CD8-positive, alpha-beta memory T cell (primary cell): ENCODE measurements at regions not wholly inside any gene's neighbourhood (a gene's known extent, or its start where the extent isn't known, plus 50 kb on each side); places are given as distances from the start of the nearest gene placed in this dataset.
"Not testable (repeated sequence)": the region's sequence is repeated elsewhere in the genome, so short reads cannot be mapped to it uniquely, and the experiment has no call there.

Source experiments
- CTCF ChIA-PET: fragments of 350-600 bp; sonication (Branson Sonifier 250); formaldehyde crosslinking; loops from one replicate; lab custom pipeline; 2021; ENCODE audit warnings: antibody characterized with exemption; lab: Charles Lee
- POLR2A ChIA-PET: fragments of 350-600 bp; sonication (Branson Sonifier 250); formaldehyde crosslinking; loops from one replicate; lab custom pipeline; 2021; ENCODE audit warnings: antibody characterized with exemption; lab: Charles Lee
- DNase-seq, 5 donors: peaks; one replicate each; pipeline versions ENCODE4 v3.0.0 to v3.0.0-alpha.2; 2020 to 2022; ENCODE audit warnings: mixed read lengths in 1 of 5
- H3K27ac ChIP-seq: one replicate; pipeline ENCODE4 v1.7.0; 2013; ENCODE audit warnings: low read depth, mild to moderate bottlenecking, low read length, moderate library complexity
- H3K27me3 ChIP-seq: 2 replicates; pipeline ENCODE4 v1.7.0; 2013; ENCODE audit warnings: low read length, mild to moderate bottlenecking; ENCODE audit not compliant: insufficient read depth, poor library complexity, severe bottlenecking
- H3K36me3 ChIP-seq: 2 replicates; pipeline ENCODE4 v1.7.0; 2013; ENCODE audit warnings: mild to moderate bottlenecking, low read length, moderate library complexity; ENCODE audit not compliant: insufficient read depth
- H3K4me1 ChIP-seq: 2 replicates; pipeline ENCODE4 v1.7.0; 2013; ENCODE audit warnings: mild to moderate bottlenecking, low read length, moderate library complexity; ENCODE audit not compliant: insufficient read depth
- H3K4me3 ChIP-seq: 2 replicates; pipeline ENCODE4 v1.7.0; 2013; ENCODE audit warnings: mild to moderate bottlenecking, low read length
- H3K9me3 ChIP-seq: 2 replicates; pipeline ENCODE4 v1.7.0; 2013; ENCODE audit warnings: mild to moderate bottlenecking, low read length
- H3K27ac Mint-ChIP-seq, 8 donors: one replicate each; pipeline ENCODE4 v1.8.0; 2020 to 2021; ENCODE audit warnings: mixed read lengths in 8 of 8, mild to moderate bottlenecking in 6 of 8, inconsistent platforms in 3 of 8, moderate library complexity in 3 of 8
- H3K27me3 Mint-ChIP-seq, 2 donors: one replicate each; pipeline ENCODE4 v1.8.0; 2020 to 2021; ENCODE audit warnings: mixed read lengths in 2 of 2, mild to moderate bottlenecking in 1 of 2, moderate library complexity in 1 of 2
- H3K36me3 Mint-ChIP-seq, 3 donors: one replicate each; pipeline ENCODE4 v1.8.0; 2020 to 2021; ENCODE audit warnings: mixed read lengths in 3 of 3, inconsistent platforms in 1 of 3, mild to moderate bottlenecking in 1 of 3
- H3K4me1 Mint-ChIP-seq, 3 donors: one replicate each; pipeline ENCODE4 v1.8.0; 2020 to 2021; ENCODE audit warnings: mixed read lengths in 3 of 3, inconsistent platforms in 1 of 3, mild to moderate bottlenecking in 1 of 3
- H3K4me3 Mint-ChIP-seq, 7 donors: one replicate each; pipeline ENCODE4 v1.8.0; 2020 to 2021; ENCODE audit warnings: mixed read lengths in 7 of 7, mild to moderate bottlenecking in 6 of 7, moderate library complexity in 4 of 7, inconsistent platforms in 2 of 7
- H3K9me3 Mint-ChIP-seq, 5 donors: one replicate each; pipeline ENCODE4 v1.8.0; 2020 to 2022; ENCODE audit warnings: mixed read lengths in 5 of 5, mild to moderate bottlenecking in 3 of 5, moderate library complexity in 2 of 5, inconsistent platforms in 1 of 5

DNA sequence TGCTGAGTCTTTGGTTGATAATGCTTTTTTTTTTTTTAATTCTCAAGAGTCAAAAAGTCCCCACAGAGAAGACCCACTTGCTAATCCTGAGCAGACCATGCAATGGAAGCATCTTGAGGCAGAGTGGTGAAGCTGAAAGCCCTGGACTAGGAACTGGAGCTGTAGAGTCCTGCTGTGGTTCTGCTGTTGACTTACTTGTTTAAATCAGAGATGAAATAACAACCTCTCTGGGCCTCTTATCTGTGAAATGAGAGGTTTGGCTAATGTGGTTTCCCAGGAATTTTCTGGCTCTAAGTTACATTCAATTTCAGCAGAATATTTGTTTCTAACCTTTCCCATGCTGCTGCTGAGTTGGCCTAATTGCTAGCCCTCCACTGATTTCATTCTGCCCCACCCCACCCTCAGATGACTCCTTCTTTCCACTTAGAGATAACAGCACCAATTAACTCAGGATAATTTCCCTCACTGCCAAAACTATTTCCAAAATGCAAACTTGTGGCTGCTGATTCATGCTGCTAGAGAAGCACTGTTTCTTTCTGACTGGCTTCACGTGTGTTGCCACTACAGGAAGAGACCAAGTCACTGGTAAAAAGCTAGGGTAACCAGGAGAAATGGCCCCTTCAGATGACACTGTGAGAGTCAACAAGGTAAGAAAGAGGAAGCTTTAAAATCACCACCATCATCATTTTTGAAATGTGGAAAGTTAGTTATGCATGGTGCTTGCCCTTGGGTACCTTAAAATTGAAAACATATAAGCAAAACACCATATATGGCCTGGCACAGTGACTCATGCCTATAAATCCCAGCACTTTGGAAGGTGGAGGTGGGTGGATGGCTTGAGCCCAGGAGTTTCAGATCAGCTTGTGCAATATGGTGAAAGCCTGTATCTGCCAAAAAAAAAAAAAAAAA, 326.4 kb downstream of the DCHS2 start:
- ChIA-PET CTCF (no interaction called here), POLR2A (no interaction called here)
- no peak for DNase-seq
- no peaks in the 10 kb centered on the region for H3K36me3 Mint-ChIP-seq
- H3K4me1 ChIP-seq: no peaks in the 10 kb centered on the region
- H3K9me3 Mint-ChIP-seq: peaks cover 0 to 8% (median 0%) of the 10 kb centered on the region in 5 donors
- no peaks in the 10 kb centered on the region for H3K27me3 ChIP-seq
- no peaks in the 10 kb centered on the region for H3K9me3 ChIP-seq
- no peak overlapping the region for H3K27ac ChIP-seq
- H3K36me3 ChIP-seq: no peaks in the 10 kb centered on the region
- no peak overlapping the region for H3K4me3 Mint-ChIP-seq
- H3K4me1 Mint-ChIP-seq: no peaks in the 10 kb centered on the region
- peaks cover 0 to 11% of the 10 kb centered on the region in 2 donors for H3K27me3 Mint-ChIP-seq
- H3K27ac Mint-ChIP-seq: no peak overlapping the region
- H3K4me3 ChIP-seq: no peak overlapping the region

DNA sequence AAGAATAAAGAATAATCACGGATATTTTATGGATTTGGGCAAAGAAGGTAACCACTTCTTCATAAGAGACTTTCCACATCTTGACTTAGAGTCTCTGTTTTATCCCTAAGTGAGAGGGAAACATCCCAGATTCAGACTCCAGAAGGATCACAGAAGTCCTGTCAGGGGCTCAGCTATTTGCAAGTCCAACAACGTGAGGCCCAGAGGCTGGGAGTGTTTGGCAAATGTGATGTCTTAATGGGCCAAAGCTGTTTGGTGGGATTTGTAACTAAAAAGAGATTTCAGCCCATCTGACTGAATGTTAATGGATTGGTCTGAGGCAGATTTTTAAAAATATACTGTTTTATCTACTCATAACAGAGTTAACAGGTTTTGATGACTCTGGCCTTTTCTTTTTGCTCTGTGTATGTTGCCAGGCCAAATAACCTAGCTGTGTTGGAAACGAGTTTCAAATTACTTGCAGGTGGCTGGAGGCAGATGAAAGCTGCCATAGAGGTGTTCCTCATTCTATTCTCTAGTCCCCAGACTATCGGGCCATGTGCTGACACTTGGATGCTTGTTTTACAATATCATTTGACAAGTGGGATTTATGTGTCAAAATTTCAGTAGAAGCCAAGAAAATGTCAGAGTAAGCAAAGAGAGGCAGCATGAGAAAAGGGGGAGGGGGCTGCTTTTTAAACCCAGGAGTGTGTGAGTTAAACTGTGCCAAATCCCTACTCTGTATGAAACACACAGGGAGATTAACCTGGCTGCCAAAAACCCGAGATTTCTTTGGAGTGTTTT, 330.9 kb downstream of the DCHS2 start:
- peaks cover 0 to 8% (median 2%) of the 10 kb centered on the region in 5 donors for H3K9me3 Mint-ChIP-seq
- no peaks in the 10 kb centered on the region for H3K9me3 ChIP-seq
- ChIA-PET CTCF (no interaction called here), POLR2A (no interaction called here)
- no peaks in the 10 kb centered on the region for H3K36me3 ChIP-seq
- no peak overlapping the region for H3K4me3 Mint-ChIP-seq
- H3K27me3 Mint-ChIP-seq: peaks cover 2 to 11% of the 10 kb centered on the region in 2 donors
- H3K4me1 Mint-ChIP-seq: no peaks in the 10 kb centered on the region
- no peak for DNase-seq
- no peaks in the 10 kb centered on the region for H3K4me1 ChIP-seq
- H3K4me3 ChIP-seq: no peak overlapping the region
- H3K27ac Mint-ChIP-seq: no peak overlapping the region
- no peaks in the 10 kb centered on the region for H3K27me3 ChIP-seq
- H3K36me3 Mint-ChIP-seq: no peaks in the 10 kb centered on the region
- no peak overlapping the region for H3K27ac ChIP-seq

DNA sequence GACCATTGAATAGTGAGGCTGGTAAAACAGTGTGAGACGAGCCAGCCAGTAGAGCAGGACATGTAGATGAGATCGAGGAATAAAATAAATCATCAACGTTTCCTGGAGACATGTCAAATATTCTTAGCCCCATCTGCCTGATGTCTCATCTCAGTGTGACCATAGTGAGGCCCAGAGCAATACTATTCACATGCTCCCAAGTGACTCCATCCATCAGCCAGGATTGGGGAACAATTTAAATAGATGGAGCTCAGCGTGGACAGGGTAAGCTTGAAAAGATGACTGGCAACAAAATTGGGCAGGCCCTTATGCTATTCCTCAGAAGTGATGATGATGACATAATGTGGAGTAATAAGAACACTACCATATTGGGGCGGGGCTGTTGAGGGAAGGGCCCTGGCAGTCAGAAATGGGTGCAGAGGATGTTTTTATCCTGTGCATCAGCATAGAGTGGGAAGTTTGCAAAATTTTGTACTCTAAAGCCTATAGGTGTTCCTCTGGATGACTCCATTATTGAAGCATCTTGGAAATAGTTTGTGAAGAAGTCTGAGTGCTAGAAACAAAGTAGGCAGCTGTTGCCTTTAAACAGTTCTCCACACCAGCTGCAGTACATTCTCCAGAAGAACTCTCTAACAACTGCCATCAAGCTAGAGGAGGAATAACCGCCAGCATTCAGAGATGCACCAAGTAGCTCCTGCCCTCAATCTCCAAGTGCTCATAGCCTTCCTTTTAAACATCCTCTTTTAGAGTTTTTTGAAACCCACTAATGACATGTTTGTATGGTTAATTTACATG, 333.0 kb downstream of the DCHS2 start:
- no peak overlapping the region for H3K27ac ChIP-seq
- H3K27ac Mint-ChIP-seq: no peak overlapping the region
- CTCF ChIA-PET: no interaction called here
- H3K27me3 ChIP-seq: no peaks in the 10 kb centered on the region
- H3K4me1 Mint-ChIP-seq: no peaks in the 10 kb centered on the region
- POLR2A ChIA-PET: no interaction called here
- H3K4me3 ChIP-seq: no peak overlapping the region
- DNase-seq: no peak
- no peaks in the 10 kb centered on the region for H3K36me3 Mint-ChIP-seq
- H3K4me3 Mint-ChIP-seq: no peak overlapping the region
- H3K36me3 ChIP-seq: no peaks in the 10 kb centered on the region
- no peaks in the 10 kb centered on the region for H3K9me3 ChIP-seq
- H3K4me1 ChIP-seq: no peaks in the 10 kb centered on the region
- H3K27me3 Mint-ChIP-seq: peaks cover 2 to 11% of the 10 kb centered on the region in 2 donors
- peaks cover 0 to 5% (median 2%) of the 10 kb centered on the region in 5 donors for H3K9me3 Mint-ChIP-seq

DNA sequence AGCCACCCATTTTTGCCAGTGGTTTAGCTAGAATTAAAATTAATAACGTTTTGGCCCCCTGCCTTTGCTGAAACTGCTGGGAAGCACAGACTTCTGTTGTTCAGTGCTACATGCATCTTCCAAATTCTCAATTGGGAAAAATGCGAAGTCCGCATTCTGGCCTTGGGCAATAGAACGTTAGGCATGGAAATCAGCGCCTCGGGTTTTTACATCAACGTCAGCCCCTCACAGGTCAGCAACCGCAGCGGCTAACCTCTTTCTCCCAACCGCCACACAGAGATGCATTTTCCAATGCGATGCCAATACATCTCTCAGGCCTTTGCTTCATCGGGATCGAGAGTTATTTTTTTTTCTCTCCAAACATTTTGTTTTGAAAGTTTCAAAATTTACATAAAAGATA, 339.1 kb downstream of the DCHS2 start:
- H3K4me1 ChIP-seq: no peaks in the 10 kb centered on the region
- peaks cover 0 to 2% (median 0%) of the 10 kb centered on the region in 5 donors for H3K9me3 Mint-ChIP-seq
- H3K36me3 ChIP-seq: no peaks in the 10 kb centered on the region

GRCh38 chr4:154149236-154149635, 342.4 kb downstream of the DCHS2 start:
- H3K9me3 ChIP-seq, CTCF ChIA-PET, H3K4me1 Mint-ChIP-seq, H3K9me3 Mint-ChIP-seq, DNase-seq, H3K27ac ChIP-seq, H3K27me3 ChIP-seq, H3K4me1 ChIP-seq, H3K36me3 Mint-ChIP-seq, H3K27ac Mint-ChIP-seq, H3K27me3 Mint-ChIP-seq, H3K36me3 ChIP-seq, H3K4me3 ChIP-seq, H3K4me3 Mint-ChIP-seq, POLR2A ChIA-PET: not testable (repeated sequence)

More for the DNA sequence above, 339.1 kb downstream of the DCHS2 start:
- Mint-ChIP-seq H3K27me3 (no peaks in the 10 kb centered on the region), H3K4me1 (no peaks in the 10 kb centered on the region), H3K4me3 (no peak overlapping the region), H3K27ac (no peak overlapping the region), H3K36me3 (no peaks in the 10 kb centered on the region)
- no peak for DNase-seq
- Histone ChIP-seq H3K4me3 (no peak overlapping the region), H3K27me3 (no peaks in the 10 kb centered on the region), H3K9me3 (no peaks in the 10 kb centered on the region), H3K27ac (no peak overlapping the region)
- ChIA-PET POLR2A (no interaction called here), CTCF (no interaction called here)

GRCh38 chr4:154143720-154144119, 347.9 kb downstream of the DCHS2 start:
- Mint-ChIP-seq H3K4me1 (no peaks in the 10 kb centered on the region), H3K27ac (no peak overlapping the region), H3K4me3 (no peak overlapping the region), H3K9me3 (peaks cover 0 to 2% (median 0%) of the 10 kb centered on the region in 5 donors), H3K36me3 (no peaks in the 10 kb centered on the region), H3K27me3 (peaks cover 0 to 3% of the 10 kb centered on the region in 2 donors)
- no peak for DNase-seq
- no peak overlapping the region for H3K4me3 ChIP-seq
- H3K27ac ChIP-seq: no peak overlapping the region
- H3K36me3 ChIP-seq: no peaks in the 10 kb centered on the region
- H3K9me3 ChIP-seq: no peaks in the 10 kb centered on the region
- no peaks in the 10 kb centered on the region for H3K27me3 ChIP-seq
- no peaks in the 10 kb centered on the region for H3K4me1 ChIP-seq
- POLR2A ChIA-PET: no interaction called here
- CTCF ChIA-PET: no interaction called here

GRCh38 chr4:154142664-154143063, 348.9 kb downstream of the DCHS2 start:
- H3K36me3 Mint-ChIP-seq: no peaks in the 10 kb centered on the region
- no peak overlapping the region for H3K4me3 Mint-ChIP-seq

More at GRCh38 chr4:154142664-154143063, 348.9 kb downstream of the DCHS2 start:
- no peak for DNase-seq
- H3K9me3 ChIP-seq: no peaks in the 10 kb centered on the region
- Mint-ChIP-seq H3K4me1 (no peaks in the 10 kb centered on the region), H3K9me3 (peaks cover 0 to 1% (median 0%) of the 10 kb centered on the region in 5 donors), H3K27me3 (peaks cover 0 to 3% of the 10 kb centered on the region in 2 donors), H3K27ac (no peak overlapping the region)
- no peak overlapping the region for H3K27ac ChIP-seq
- ChIA-PET POLR2A (no interaction called here), CTCF (no interaction called here)
- no peak overlapping the region for H3K4me3 ChIP-seq
- H3K4me1 ChIP-seq: no peaks in the 10 kb centered on the region
- no peaks in the 10 kb centered on the region for H3K27me3 ChIP-seq
- no peaks in the 10 kb centered on the region for H3K36me3 ChIP-seq
